NCI-H2171 treated with DMSO at 0.1 percent for 48 hours (cell line): ENCODE measurements at regions not wholly inside any gene's neighbourhood (a gene's known extent, or its start where the extent isn't known, plus 50 kb on each side); places are given as distances from the start of the nearest gene placed in this dataset.

ENCODE experiments used
- DNase-seq: peaks from one replicate; lab custom pipeline; 2025; lab: John Stamatoyannopoulos, UW

GRCh38 chr5:168006456-168007130 lies 284.9 kb upstream of the WWC1 start:
- no peak for DNase-seq

GRCh38 chr5:168007286-168007685 lies 284.2 kb upstream of the WWC1 start:
- DNase-seq, result no peak

- DNase-seq, result no peak
Measured at GRCh38 chr5:168008555-168008954, 282.9 kb upstream of the WWC1 start.

DNA sequence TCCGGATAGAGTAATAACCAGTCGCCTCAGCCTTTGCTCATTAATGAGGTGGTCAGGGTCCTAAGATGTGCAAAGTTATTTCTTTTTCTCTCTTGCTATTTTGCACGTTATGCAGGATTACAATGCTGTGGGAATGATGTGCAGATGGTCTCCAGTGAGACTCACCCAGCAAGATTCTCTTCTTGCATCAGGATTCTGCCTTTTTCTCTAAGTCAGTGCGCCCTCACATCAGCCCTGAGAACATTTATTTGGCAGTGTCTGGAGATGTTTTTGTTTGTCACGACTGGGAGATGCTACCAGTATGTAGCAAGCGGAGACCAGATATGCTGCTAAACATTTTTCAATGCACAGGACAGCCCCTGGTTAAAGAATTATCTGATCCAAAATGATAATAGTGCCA lies 280.3 kb upstream of the WWC1 start:
- no peak for DNase-seq

DNA sequence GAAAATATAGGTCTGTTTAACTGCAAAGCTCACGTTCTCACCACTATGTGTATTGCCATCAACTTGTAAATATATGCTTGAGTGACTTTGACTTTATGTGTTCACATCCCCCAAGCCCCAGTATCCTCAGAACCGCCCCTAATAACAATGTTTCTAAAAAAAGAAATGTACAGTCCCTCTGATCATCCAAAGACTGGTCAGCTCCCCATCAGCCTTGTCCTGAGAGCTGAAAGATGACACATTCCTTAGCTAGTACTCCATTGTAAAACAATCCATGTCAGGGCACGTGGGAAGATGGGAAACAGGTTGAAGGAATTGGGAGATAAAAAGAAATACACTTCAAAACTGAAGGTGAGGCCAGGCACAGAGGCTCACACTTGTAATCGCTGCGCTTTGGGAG lies 279.4 kb upstream of the WWC1 start:
- DNase-seq, result no peak

DNA sequence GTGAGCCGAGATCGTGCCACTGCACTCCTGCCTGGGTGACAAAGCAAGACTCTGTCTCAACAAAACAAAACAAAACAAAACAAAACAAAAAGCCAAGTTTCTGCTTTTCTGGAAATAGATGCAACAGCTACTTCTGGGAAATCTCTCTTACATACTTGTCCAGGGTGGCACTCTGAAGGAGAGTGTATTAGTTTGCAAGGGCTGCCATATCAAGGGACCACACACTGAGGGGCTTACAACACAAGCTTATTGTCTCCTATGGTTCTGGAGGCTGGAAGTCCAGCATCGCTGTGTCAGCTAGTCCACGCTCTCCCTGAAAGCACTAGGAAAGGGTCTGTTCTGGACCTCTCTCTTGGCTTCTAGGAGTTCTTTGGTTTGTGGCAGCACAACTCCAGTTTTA lies 277.9 kb upstream of the WWC1 start:
- no peak for DNase-seq

DNA sequence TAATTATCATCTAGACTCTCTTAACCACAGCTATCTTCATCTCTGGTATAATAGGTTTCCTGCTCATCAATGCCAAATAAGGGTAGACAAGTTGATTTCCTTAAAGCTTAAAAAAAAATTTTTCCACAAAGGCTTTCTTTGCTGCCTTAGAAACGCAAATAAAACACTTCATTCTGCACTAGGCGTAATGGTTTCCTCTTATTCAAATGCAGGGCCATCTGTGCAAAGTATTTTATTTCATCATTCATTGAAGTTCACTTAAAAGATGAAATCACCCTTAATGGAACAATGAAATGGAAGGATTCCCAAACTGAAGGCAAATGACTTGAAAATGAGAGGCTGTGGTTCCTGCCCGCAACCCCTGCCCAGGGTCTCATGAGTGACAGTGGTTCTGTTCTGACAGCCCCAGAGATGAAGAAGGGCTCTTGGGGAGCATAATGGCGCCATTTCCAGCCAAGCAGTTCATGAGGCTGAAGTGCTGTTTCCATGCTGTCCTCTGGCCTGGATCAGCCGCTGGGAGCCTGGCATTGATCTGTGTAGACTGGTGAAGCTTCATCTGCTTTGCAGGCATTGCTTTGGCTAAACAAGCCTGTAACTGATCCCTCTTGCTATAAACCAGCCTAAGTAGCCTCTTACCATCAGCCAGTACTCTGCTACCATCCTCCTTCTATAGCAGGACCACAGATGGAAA lies 276.9 kb upstream of the WWC1 start:
- peak; percentile 78 for DNase-seq

DNA sequence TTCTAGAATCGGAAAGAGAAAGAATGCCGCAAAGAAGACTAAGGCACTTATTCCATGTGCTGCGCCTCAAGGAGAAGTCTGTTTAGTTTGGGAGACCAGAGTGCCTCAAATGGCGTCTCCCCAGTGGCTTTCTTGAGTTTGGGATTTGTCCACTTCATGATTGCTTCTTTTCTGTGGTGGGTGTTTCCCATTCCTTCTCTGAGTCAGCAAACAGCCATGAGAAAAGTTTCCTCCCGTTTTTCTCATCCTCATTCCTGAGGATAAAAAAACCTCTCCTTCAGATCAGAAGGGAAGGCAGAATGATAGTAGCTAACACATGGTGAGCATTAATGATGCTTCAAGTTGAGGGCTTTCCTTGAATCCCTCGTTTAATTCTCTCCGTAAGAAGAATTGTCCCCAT lies 275.9 kb upstream of the WWC1 start:
- DNase-seq, result no peak

- DNase-seq, result no peak
Measured at GRCh38 chr5:168017313-168017712, 274.1 kb upstream of the WWC1 start.

GRCh38 chr5:168019143-168019542 lies 272.3 kb upstream of the WWC1 start:
- no peak for DNase-seq

DNA sequence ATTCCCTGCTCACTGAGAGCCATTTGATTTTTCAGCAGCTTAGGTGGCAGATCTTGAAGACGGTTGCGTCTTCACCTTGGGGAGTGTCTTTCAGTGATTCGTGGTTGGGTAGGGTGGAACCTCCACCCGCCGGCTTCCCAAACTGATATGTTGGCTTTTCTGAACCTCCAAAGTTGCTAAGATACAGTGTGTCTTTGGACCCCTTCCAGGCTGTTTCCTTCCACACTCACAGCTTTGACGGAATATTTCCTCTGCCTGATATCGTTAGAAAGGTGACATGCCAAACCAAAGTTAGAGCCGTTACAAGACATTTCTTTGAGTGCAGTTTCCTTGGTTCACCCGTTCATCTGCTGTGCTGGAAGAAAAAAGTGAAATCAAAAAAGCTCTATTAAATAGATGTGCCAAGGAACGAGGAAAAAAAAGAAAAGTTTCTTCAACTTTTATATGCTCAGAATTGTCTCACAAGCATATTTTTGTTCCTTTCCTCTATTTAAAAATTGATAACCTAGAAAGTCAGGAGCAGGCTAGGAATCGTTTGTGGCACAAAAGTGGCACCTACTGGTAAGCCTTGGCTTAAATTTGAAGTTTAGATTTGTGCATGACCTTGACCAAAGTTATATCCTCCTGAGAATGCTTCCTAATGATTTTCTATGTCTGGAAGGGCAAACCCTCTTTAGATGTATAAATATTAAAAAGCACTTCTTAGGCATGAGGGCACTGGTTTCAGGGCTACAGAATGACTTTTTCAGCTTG lies 270.7 kb upstream of the WWC1 start:
- DNase-seq, result no peak

- DNase-seq, result no peak
Measured at GRCh38 chr5:168022446-168023169, 268.8 kb upstream of the WWC1 start.

DNA sequence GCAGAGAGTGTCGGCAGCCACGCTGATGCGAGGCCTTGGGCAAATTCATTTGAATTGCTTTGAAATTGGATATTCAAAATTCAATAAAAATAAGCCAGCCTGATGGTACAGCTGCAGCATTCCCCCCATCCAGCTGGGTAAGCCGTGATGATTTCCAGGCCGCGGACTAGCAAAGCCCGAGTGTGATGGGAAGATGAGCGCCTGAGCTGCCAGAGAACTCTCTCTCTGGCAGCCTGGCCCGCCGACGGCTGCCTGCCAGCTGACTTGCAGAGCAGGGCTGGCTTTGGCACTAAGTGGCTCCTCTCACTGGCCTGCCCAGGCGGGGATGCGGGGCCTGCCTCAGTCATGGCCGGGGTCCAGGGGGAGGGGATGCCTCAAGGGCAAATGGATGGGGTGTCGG lies 268.3 kb upstream of the WWC1 start:
- peak; percentile 14 for DNase-seq

GRCh38 chr5:168024306-168024705 lies 267.1 kb upstream of the WWC1 start:
- no peak for DNase-seq

GRCh38 chr5:168027007-168027406 lies 264.4 kb upstream of the WWC1 start:
- no peak for DNase-seq

- no peak for DNase-seq
Measured at GRCh38 chr5:168030912-168031311, 260.5 kb upstream of the WWC1 start.

- DNase-seq, result no peak
Measured at GRCh38 chr5:168031614-168032013, 259.8 kb upstream of the WWC1 start.

DNA sequence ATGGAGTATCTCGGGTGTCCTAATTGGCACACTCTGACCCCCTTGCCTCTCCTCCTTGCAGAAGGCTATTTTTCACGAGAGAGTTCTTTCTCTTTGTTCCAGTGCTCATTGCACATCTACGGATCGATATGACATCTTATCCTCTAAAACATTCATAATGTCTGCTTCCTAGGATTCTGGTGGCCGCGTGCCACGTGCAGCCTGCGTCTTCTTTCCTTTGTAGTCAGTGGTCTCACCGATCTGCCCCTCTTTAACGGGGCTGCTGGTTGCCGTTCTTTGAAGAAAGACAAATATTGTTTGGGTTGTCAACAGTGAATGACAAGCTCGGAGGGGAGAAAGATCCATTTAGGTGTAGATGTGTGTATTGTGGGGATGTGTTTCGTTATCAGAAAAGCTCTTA lies 252.4 kb upstream of the WWC1 start:
- DNase-seq, result no peak

DNA sequence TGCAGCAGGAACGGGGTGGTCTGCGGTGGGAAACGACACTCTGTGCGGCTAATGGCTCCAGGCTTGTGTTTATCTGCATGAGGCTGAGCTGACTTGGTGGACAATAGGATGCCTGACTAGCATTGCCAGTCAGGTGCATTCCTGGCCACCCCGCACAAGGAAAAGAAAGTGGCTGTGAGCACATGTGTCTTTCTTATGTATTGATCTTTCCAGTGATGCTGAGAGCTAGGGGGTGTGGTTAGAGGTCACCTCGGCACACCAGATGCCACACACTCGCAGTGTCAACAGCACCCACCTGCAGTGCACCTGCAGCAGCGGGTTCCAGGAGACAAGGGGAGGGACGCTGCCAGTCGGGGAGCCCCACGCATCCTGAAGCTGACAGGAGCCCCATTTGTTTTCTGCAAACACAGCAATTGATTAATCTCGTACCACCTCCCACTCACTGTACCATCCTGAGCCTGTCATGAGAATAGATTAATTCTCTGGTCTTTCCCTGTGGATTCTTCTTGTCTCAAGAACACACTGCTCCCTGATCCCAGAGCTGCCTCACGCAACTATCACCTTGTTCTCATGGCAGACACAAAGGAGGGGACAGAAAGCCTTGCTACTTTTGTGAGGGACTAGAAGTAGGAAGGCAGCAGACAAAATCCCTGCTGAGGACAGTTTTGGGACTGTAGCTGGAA lies 251.7 kb upstream of the WWC1 start:
- DNase-seq, result peak; percentile 57

- DNase-seq, result no peak
Measured at GRCh38 chr5:168041583-168041982, 249.9 kb upstream of the WWC1 start.

- DNase-seq, result no peak
Measured at GRCh38 chr5:168042284-168043068, 249.0 kb upstream of the WWC1 start.
